ENCODE measurements at regions not wholly inside any gene's neighbourhood (a gene's known extent, or its start where the extent isn't known, plus 50 kb on each side); places are given as distances from the start of the nearest gene placed in this dataset.

DNA sequence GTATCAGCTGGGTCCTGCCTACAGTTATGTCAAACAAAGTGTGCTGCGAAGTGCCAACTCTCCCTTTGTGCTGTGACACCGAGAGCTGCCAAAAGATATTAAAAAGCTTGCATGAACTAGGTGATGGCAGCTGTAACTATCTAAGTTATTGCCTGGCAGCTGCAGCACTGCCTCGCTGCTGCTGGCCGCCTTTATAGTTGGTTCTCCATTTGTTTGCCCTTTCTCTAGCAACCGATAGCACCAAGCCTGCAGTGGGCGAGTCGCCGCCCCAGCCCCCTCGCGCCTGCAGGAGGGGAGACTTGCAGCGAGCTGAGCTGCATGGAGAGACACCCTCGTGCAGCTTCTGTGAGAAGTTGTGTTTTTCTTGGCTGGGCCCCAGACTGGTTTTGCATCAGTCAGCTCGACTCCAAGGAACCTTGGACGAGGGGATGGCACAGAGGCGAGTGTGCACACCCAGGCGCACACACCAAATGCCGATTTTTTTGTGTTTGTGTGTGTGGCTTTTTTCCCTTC lies 330.6 kb downstream of the RPS6KC1 start:
- Histone ChIP-seq H3K27ac (peak overlapping the region in 2 of 10 donors; percentile 37 to 45), H3K27me3 (peaks cover 0 to 3% (median 0%) of the 10 kb centered on the region in 7 donors), H3K4me1 (peaks cover 0 to 12% (median 0%) of the 10 kb centered on the region in 9 donors), H3K4me3 (peak overlapping the region in 5 of 10 donors; percentile 17 to 29 (median 17)), H3K36me3 (no peaks in the 10 kb centered on the region), H3K9me3 (peaks cover 0 to 13% (median 0%) of the 10 kb centered on the region in 11 donors)
- TF ChIP-seq, protein P1, sequence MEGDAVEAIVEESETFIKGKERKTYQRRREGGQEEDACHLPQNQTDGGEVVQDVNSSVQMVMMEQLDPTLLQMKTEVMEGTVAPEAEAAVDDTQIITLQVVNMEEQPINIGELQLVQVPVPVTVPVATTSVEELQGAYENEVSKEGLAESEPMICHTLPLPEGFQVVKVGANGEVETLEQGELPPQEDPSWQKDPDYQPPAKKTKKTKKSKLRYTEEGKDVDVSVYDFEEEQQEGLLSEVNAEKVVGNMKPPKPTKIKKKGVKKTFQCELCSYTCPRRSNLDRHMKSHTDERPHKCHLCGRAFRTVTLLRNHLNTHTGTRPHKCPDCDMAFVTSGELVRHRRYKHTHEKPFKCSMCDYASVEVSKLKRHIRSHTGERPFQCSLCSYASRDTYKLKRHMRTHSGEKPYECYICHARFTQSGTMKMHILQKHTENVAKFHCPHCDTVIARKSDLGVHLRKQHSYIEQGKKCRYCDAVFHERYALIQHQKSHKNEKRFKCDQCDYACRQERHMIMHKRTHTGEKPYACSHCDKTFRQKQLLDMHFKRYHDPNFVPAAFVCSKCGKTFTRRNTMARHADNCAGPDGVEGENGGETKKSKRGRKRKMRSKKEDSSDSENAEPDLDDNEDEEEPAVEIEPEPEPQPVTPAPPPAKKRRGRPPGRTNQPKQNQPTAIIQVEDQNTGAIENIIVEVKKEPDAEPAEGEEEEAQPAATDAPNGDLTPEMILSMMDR (IDR thresholded peaks at IDR 0.05), result no peak
- intact Hi-C loops (cut with DNase I), result no loop called here
- peak; percentile 79 to 96 (median 94) for ATAC-seq
- 19 to 28% methylated on average over 17 of the region's 17 CpGs for WGBS, 2 donors
- DNase-seq, result peak; percentile 43 to 59

DNA sequence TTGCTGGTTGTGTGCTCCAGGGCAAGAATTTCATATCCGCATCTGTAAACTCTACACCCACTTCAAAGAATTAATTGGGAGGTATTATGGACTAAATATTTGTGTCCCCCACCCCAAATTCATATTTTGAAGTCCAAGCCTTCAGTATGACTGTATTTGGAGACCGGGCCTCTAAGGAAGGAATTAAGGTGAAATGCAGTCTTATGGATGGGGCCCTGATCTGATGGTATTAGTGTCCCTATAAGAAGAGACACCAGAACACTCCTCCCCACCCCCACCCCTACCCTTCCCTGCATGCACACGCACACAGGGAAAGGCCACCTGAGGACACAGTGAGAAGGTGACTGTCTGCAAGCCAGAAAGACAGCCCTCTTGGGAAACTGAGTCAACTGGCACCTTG lies 332.4 kb downstream of the RPS6KC1 start:
- TF ChIP-seq, protein P1 (IDR thresholded peaks at IDR 0.05), result no peak
- H3K4me3 ChIP-seq, result no peak overlapping the region
- no peak overlapping the region for H3K27ac ChIP-seq
- intact Hi-C loops (cut with DNase I), result no loop called here
- peaks cover 0 to 3% (median 0%) of the 10 kb centered on the region in 7 donors for H3K27me3 ChIP-seq
- WGBS, 2 donors, result 93 to 96% methylated on average over 3 of the region's 3 CpGs
- DNase-seq (no peak), ATAC-seq (no peak)
- H3K36me3 ChIP-seq, result no peaks in the 10 kb centered on the region
- H3K9me3 ChIP-seq, result peaks cover 0 to 13% (median 0%) of the 10 kb centered on the region in 11 donors
- peaks cover 0 to 12% (median 0%) of the 10 kb centered on the region in 9 donors for H3K4me1 ChIP-seq

DNA sequence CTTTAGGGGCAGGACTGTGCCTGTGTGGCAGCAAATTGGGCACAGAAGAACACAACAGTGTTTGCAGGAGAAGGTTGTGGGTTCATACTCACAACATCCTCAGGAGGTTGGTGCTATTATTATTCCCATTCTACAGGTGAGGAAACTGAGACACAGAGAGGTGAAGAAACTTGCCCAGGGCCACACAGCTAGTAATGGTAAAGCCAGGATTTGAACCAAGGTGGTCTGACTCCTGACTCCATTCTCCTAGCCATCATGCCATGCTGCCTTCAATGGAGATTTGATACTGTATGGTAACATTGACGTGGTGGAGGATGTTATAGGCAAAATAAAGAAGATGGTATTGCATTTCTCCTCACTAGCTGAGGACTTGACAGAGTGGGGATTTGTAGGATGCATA lies 334.2 kb downstream of the RPS6KC1 start:
- Histone ChIP-seq H3K4me3 (no peak overlapping the region), H3K9me3 (peaks cover 0 to 7% (median 0%) of the 10 kb centered on the region in 11 donors), H3K27me3 (no peaks in the 10 kb centered on the region), H3K27ac (no peak overlapping the region), H3K4me1 (peaks cover 0 to 12% (median 0%) of the 10 kb centered on the region in 9 donors), H3K36me3 (no peaks in the 10 kb centered on the region)
- no peak for ATAC-seq
- intact Hi-C loops (cut with DNase I), result no loop called here
- no peak for DNase-seq
- TF ChIP-seq, protein P1 (IDR thresholded peaks at IDR 0.05), result no peak
- WGBS, 2 donors, result 86 to 97% methylated on average over 1 of the region's 1 CpG

DNA sequence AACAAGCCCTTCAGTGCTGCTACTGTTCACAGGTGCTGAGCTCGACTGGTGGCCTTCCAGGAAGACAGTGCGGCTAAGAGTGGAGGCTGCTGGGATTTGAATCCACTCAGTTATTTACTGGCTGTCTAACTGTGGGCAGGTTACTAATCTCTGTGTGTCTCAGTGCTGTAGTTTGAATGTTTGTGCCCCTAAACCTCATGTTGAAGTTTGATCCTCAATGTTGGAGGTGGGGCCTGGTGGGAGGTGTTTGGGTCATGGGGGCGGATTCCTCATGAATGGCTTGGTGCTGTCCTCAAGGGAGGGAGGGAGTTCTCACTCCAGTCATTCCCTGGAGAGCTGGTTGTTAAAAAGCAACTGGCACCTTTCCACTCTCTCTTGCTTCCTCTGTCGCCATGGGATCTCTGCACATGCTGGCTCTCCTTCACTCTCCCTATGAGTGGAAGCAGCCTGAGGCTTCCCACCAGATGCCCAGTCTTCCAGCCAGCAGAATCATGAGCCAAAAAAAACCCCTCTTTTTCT lies 334.8 kb downstream of the RPS6KC1 start:
- intact Hi-C loops (cut with DNase I), result no loop called here
- peaks cover 0 to 12% (median 0%) of the 10 kb centered on the region in 9 donors for H3K4me1 ChIP-seq
- no peaks in the 10 kb centered on the region for H3K27me3 ChIP-seq
- peaks cover 0 to 7% (median 0%) of the 10 kb centered on the region in 11 donors for H3K9me3 ChIP-seq
- ATAC-seq (no peak), DNase-seq (no peak)
- no peaks in the 10 kb centered on the region for H3K36me3 ChIP-seq
- H3K27ac ChIP-seq, result no peak overlapping the region
- TF ChIP-seq, protein P1 (IDR thresholded peaks at IDR 0.05), result no peak
- H3K4me3 ChIP-seq, result no peak overlapping the region
- 71% methylated on average over 4 of the region's 4 CpGs for WGBS, 2 donors
